ENCODE measurements at regions not wholly inside any gene's neighbourhood (a gene's known extent, or its start where the extent isn't known, plus 50 kb on each side); places are given as distances from the start of the nearest gene placed in this dataset.

DNA sequence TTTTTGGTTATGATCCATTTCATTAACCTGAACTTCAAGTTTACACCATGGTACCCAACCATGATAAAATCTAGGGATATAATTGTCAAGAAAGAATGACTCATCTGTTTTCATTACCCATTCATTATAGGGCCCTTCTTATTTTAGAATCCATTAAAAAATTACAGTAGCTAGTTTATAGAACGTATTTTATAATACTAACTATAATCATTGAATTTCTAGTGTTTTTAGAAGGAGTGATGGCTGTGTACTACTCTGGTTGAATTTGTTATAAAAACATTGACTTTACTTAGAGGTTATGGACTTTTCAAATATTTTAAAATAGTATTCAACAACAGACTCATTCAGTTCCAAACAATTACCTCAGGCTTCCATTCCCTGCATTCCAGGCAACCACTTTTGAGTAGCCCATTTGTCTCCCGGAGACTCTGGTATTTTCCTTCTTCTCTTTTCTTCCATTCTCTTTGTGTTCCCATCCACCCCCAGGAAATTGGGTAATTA lies 71.9 kb upstream of the KLF12 start:
- TF ChIP-seq CTCF (IDR thresholded peaks at IDR 0.05), result no peak
- no peak overlapping the region for H3K4me2 ChIP-seq (replicated peaks; ENCODE audit: extremely low read depth, low read length, poor library complexity, severe bottlenecking)
- H3K4me1 Mint-ChIP-seq, result no peaks in the 10 kb centered on the region
- no peaks in the 10 kb centered on the region for H3K9me3 ChIP-seq (replicated peaks in 1 of 2; ENCODE audit: control insufficient read depth in 1 of 2, insufficient read depth in 1 of 2, low read length in 2 of 2)
- no peaks in the 10 kb centered on the region for H3K4me1 ChIP-seq (ENCODE audit: control insufficient read depth in 1 of 2, insufficient read depth in 2 of 2, low read length in 2 of 2)
- H3K27ac Mint-ChIP-seq, result no peak overlapping the region
- no peaks in the 10 kb centered on the region for H4K20me1 ChIP-seq (ENCODE audit: insufficient read depth, low read length)
- no peak overlapping the region for H2AFZ ChIP-seq (ENCODE audit: insufficient read depth, low read depth, low read length, poor library complexity, severe bottlenecking)
- H3K9me3 Mint-ChIP-seq, result peaks cover 0 to 9% (median 0%) of the 10 kb centered on the region in 7 donors
- H3K4me3 ChIP-seq (replicated peaks in 1 of 3; ENCODE audit: low read depth in 2 of 3, low read length in 3 of 3), result no peak overlapping the region
- H3K27me3 Mint-ChIP-seq (ENCODE audit: low read depth in 3 of 3), result no peaks in the 10 kb centered on the region
- no peak for DNase-seq
- no peak overlapping the region for H3K27ac ChIP-seq (ENCODE audit: low read depth in 1 of 2, low read length in 2 of 2)
- H3K36me3 Mint-ChIP-seq, result no peaks in the 10 kb centered on the region
- intact Hi-C loops (cut with micrococcal nuclease), result no loop called here
- no peaks in the 10 kb centered on the region for H3K27me3 ChIP-seq (ENCODE audit: control insufficient read depth in 2 of 2, insufficient read depth in 2 of 2, low read length in 2 of 2)
- H3K4me3 Mint-ChIP-seq, result no peak overlapping the region
- H3K79me2 ChIP-seq (ENCODE audit: insufficient read depth, low read length), result no peaks in the 10 kb centered on the region
- H3K36me3 ChIP-seq (replicated peaks in 1 of 2; ENCODE audit: control insufficient read depth in 1 of 2, insufficient read depth in 2 of 2, low read length in 2 of 2), result no peaks in the 10 kb centered on the region
- no peak overlapping the region for H3K9ac ChIP-seq (ENCODE audit: insufficient read depth, low read length, poor library complexity, severe bottlenecking)
- 71% methylated on average over 1 of the region's 2 CpGs for WGBS (ENCODE audit: insufficient coverage)

GRCh38 chr13:74205313-74205690 lies 71.1 kb upstream of the KLF12 start:
- H3K9ac ChIP-seq (ENCODE audit: insufficient read depth, low read length, poor library complexity, severe bottlenecking), result no peak overlapping the region
- H3K27me3 ChIP-seq (ENCODE audit: control insufficient read depth in 2 of 2, insufficient read depth in 2 of 2, low read length in 2 of 2), result no peaks in the 10 kb centered on the region
- H3K4me2 ChIP-seq (replicated peaks; ENCODE audit: extremely low read depth, low read length, poor library complexity, severe bottlenecking), result no peak overlapping the region
- H3K27ac ChIP-seq (ENCODE audit: low read depth in 1 of 2, low read length in 2 of 2), result no peak overlapping the region
- DNase-seq, result no peak
- Mint-ChIP-seq H3K9me3 (peaks cover 0 to 9% (median under 1%) of the 10 kb centered on the region in 7 donors), H3K27ac (no peak overlapping the region), H3K4me3 (no peak overlapping the region), H3K4me1 (no peaks in the 10 kb centered on the region), H3K36me3 (no peaks in the 10 kb centered on the region), H3K27me3 (ENCODE audit: low read depth in 3 of 3) (no peaks in the 10 kb centered on the region)
- no peaks in the 10 kb centered on the region for H3K4me1 ChIP-seq (ENCODE audit: control insufficient read depth in 1 of 2, insufficient read depth in 2 of 2, low read length in 2 of 2)
- H3K4me3 ChIP-seq (replicated peaks in 1 of 3; ENCODE audit: low read depth in 2 of 3, low read length in 3 of 3), result no peak overlapping the region
- no CpG with 5 or more reads among the region's 2 CpGs for WGBS (ENCODE audit: insufficient coverage)
- H3K79me2 ChIP-seq (ENCODE audit: insufficient read depth, low read length), result no peaks in the 10 kb centered on the region
- no peaks in the 10 kb centered on the region for H3K36me3 ChIP-seq (replicated peaks in 1 of 2; ENCODE audit: control insufficient read depth in 1 of 2, insufficient read depth in 2 of 2, low read length in 2 of 2)
- intact Hi-C loops (cut with micrococcal nuclease), result no loop called here
- no peak overlapping the region for H2AFZ ChIP-seq (ENCODE audit: insufficient read depth, low read depth, low read length, poor library complexity, severe bottlenecking)
- H4K20me1 ChIP-seq (ENCODE audit: insufficient read depth, low read length), result no peaks in the 10 kb centered on the region
- no peaks in the 10 kb centered on the region for H3K9me3 ChIP-seq (replicated peaks in 1 of 2; ENCODE audit: control insufficient read depth in 1 of 2, insufficient read depth in 1 of 2, low read length in 2 of 2)
- no peak for TF ChIP-seq CTCF (IDR thresholded peaks at IDR 0.05)

All from CD14-positive monocyte (primary cell).